Right lobe of liver (tissue), 4 donors: ENCODE measurements at regions not wholly inside any gene's neighbourhood (a gene's known extent, or its start where the extent isn't known, plus 50 kb on each side); places are given as distances from the start of the nearest gene placed in this dataset.

ENCODE experiments used
- CTCF ChIP-seq, 4 donors: fragments of 200-600 bp in 3 of 4; fragments of 450-650 bp in 1 of 4; IDR thresholded peaks; one replicate each; pipeline versions ENCODE4 v1.5.1 to v1.8.0; 2016 to 2022; ENCODE audit warnings: antibody characterized with exemption in 4 of 4, mild to moderate bottlenecking in 2 of 4
- POLR2A ChIP-seq: fragments of 450-650 bp; IDR thresholded peaks from one replicate; pipeline ENCODE4 v1.6.1; 2017; ENCODE audit warnings: antibody characterized with exemption, mild to moderate bottlenecking
- donor health status: DM: no; HTN: no; CAD: no.
- donor health status: DM: no; HTN: no; CAD: no.
- donor health status: DM: no; HTN: yes; CAD: no.

DNA sequence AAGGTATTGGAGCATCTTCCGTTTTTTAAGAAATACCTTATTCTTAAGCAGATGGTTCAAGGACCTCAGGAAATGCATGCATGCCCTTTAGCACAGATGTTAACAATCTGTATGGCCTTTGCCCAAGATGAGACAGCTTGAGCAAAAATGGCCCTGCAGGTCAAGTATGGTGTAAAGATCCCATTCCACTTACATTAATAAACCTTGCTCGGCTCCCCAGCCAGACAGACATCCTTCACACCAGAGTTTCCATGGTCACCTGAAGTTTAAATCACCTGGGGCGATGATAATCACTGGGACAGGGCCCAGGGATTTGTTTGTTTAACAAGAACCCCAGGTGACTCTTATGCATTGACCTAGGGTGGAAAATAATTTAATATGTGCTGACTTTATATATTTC, 287.0 kb upstream of the NOCT start:
- TF ChIP-seq POLR2A (no peak), CTCF (IDR thresholded peaks at IDR 0.05) (no peak)
